ENCODE measurements at regions not wholly inside any gene's neighbourhood (a gene's known extent, or its start where the extent isn't known, plus 50 kb on each side); places are given as distances from the start of the nearest gene placed in this dataset.

DNA sequence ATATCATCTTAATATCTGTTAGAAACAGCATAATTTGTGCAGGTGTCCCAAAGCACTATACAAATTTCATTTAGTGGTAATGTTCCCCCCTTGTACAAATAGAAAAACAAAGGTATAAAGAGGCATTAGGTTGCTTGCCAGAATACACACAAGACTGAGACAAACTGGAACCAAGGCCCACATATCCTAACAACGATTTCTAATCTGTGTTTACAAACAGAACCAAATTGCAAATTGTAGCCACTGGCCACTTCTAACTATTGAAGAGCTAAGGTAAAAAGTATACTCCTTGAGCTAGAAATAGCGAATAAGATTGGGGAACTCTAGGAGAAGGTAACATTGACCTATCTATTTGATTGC lies 526.1 kb downstream of the KLF12 start:
- TF ChIP-seq, protein P1, sequence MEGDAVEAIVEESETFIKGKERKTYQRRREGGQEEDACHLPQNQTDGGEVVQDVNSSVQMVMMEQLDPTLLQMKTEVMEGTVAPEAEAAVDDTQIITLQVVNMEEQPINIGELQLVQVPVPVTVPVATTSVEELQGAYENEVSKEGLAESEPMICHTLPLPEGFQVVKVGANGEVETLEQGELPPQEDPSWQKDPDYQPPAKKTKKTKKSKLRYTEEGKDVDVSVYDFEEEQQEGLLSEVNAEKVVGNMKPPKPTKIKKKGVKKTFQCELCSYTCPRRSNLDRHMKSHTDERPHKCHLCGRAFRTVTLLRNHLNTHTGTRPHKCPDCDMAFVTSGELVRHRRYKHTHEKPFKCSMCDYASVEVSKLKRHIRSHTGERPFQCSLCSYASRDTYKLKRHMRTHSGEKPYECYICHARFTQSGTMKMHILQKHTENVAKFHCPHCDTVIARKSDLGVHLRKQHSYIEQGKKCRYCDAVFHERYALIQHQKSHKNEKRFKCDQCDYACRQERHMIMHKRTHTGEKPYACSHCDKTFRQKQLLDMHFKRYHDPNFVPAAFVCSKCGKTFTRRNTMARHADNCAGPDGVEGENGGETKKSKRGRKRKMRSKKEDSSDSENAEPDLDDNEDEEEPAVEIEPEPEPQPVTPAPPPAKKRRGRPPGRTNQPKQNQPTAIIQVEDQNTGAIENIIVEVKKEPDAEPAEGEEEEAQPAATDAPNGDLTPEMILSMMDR (IDR thresholded peaks at IDR 0.05; ENCODE audit: low read length, missing control alignments): no peak
- no peak for DNase-seq (ENCODE audit: low read depth)
- no peak overlapping the region for H3K4me3 ChIP-seq (replicated peaks; ENCODE audit: low read depth, low read length)

DNA sequence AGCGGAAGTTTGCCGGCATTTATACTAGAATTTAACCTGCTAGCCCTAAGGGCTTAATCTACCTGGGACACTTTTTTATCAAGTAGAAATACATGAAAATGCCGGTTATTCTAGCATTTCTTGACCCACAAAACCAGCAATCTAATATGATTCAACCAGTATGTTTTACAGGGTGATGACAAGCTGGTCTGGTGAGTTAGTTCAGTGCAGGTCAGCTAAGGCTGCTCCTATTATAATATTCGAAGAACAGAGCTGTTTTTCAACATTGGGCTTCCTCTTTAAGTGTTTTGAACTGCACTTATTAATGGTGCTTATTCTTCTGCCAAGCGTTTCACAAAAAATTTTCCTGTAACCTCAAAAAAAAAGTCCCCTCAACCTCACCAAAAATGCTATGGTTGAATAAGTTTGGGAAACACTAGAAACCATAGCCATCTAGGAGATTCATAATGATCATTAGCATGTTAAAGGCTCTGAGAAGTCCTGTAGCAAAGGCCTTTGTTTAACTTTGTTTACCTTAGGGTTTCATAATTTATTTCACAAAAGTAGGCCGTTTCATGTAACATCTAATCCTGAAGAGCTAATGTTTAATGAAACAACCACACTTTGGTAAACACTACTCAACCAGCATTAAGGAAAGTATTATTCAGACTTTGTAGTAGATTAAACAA lies 526.6 kb downstream of the KLF12 start:
- H3K4me3 ChIP-seq (replicated peaks; ENCODE audit: low read depth, low read length): no peak overlapping the region
- no peak for DNase-seq (ENCODE audit: low read depth)
- TF ChIP-seq, protein P1 (IDR thresholded peaks at IDR 0.05; ENCODE audit: low read length, missing control alignments): no peak

DNA sequence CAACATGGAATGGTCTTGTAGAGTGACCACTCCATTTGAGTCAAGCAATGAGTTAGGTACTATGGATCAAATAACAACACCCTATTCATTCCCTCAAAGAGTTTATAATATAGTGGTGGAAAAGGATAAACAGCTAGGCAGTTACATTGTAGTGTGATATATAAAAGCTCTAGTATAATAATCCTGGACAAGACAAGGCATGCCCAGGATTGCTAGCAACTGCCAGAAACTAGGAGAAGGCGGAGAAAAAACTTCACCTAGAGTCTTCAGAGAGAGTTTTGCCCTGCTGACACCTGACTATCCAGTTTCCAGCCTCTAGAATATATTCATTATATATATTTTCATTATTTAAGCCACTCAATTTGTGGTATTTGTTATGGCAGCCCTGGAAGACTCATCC lies 530.6 kb downstream of the KLF12 start:
- no peak for DNase-seq (ENCODE audit: low read depth)
- H3K4me3 ChIP-seq (replicated peaks; ENCODE audit: low read depth, low read length): no peak overlapping the region
- TF ChIP-seq, protein P1 (IDR thresholded peaks at IDR 0.05; ENCODE audit: low read length, missing control alignments): no peak

GRCh38 chr13:73602295-73602694 lies 531.9 kb downstream of the KLF12 start:
- TF ChIP-seq, protein P1 (IDR thresholded peaks at IDR 0.05; ENCODE audit: low read length, missing control alignments): no peak
- no peak overlapping the region for H3K4me3 ChIP-seq (replicated peaks; ENCODE audit: low read depth, low read length)
- peak; percentile 29 for DNase-seq (ENCODE audit: low read depth)

DNA sequence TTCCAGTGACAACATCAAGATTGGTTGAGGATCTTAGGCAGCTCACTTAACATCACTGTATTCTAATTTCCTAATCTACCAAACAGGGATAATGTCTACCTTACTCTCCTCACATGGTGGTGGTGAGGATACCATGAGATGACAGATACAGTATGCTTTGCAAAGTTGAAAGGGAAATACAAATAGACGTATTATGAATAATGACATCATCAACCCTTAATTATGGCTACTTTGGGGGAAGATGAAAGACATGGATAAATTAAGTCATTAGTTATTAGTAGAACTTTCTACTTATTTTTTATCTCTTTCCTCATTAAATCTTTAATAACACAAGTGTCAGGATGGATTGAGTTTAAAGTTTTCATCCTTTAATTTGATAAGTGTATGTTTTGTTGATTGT lies 532.5 kb downstream of the KLF12 start:
- TF ChIP-seq, protein P1 (IDR thresholded peaks at IDR 0.05; ENCODE audit: low read length, missing control alignments): no peak
- DNase-seq (ENCODE audit: low read depth): no peak
- H3K4me3 ChIP-seq (replicated peaks; ENCODE audit: low read depth, low read length): no peak overlapping the region

DNA sequence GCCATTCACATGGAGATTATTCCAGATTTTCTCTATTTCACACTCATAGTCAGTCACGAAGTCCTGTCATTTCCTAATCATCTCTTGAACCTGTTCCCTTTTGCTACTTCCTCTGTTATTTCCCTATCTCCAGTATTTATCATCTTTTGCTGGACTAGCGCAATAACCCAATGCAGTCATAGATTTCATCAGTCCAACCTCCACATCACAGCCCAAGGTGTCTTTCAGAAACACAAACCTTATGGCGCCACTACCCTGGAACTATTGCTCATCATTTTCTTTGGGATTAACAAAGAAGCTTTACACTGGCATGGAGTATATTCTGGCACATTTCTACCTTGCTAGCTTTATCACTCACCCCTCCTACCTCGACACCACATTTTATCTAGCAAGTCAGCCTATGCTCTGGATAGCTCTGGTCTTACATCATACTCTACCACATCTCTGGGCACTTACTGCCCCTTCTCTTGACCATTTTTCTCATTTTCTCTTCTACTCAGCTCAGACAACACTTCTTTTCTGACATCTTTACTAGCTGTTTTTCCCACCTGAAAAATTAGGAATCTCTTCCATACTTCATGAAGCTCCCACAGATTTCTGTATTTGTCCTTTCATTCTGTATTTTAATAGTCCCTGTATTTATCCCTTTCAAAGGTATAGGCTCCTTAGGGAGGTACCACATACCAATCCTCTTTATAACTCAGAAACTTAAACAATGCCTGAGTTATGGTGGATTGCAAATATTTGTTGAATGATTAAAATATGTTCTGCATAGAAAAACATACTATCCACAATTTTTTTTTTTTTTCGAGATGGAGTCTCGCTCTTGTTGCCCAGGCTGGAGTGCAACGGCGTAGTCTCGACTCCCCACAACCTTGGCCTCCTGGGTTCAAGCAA lies 534.7 kb downstream of the KLF12 start:
- no peak for DNase-seq (ENCODE audit: low read depth)
- TF ChIP-seq, protein P1 (IDR thresholded peaks at IDR 0.05; ENCODE audit: low read length, missing control alignments): no peak
- H3K4me3 ChIP-seq (replicated peaks; ENCODE audit: low read depth, low read length): no peak overlapping the region

All from fibroblast of pulmonary artery (primary cell).